Astrocyte (in vitro differentiated cells and primary cell): ENCODE measurements at regions not wholly inside any gene's neighbourhood (a gene's known extent, or its start where the extent isn't known, plus 50 kb on each side); places are given as distances from the start of the nearest gene placed in this dataset.

Experiments
- EZH2 ChIP-seq: IDR thresholded peaks from 2 replicates; pipeline ENCODE4 v1.6.1; 2012; ENCODE audit warnings: mild to moderate bottlenecking, low read length, inconsistent platforms; ENCODE audit not compliant: insufficient read depth
- TF ChIP-seq, protein P1 (sequence below): IDR thresholded peaks from 2 replicates; pipeline ENCODE4 v1.5.1; 2011; ENCODE audit warnings: low read depth, mild to moderate bottlenecking, inconsistent platforms, low read length, moderate library complexity; ENCODE audit not compliant: insufficient read depth

DNA sequence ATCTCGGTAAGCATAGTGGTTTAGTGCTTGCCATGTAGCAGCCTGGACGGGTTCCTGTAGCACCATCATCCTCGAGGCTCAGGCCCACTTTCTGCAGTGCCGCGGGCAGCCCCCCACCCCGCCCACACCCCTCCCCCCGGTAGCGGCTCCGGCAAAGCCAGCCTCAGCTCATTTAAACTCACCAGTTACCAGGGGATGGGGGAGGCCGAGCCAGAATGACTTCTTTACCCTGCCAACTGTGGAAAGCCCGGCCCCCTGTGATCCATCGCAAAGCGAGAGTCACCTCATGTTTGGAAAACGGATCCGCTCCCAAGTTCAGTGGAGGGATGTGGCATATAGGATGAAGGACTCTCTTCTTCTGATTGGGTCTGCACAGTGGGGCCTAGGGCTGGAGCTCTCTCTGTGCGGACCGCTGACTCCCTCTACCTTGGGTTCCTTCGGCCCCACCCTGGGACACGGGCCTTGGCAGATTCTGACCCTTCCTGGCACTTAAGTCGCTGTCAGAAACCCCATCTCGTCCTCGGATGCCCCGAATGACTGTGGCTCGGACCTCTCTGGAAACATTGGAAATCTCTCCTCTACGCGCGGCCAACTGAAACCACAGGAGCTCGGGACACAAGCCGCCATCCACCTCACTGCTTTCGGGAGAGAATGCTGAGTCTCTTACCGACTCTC is 337.8 kb upstream of the DEFB115 start:
- no peak for TF ChIP-seq EZH2
- TF ChIP-seq, protein P1, sequence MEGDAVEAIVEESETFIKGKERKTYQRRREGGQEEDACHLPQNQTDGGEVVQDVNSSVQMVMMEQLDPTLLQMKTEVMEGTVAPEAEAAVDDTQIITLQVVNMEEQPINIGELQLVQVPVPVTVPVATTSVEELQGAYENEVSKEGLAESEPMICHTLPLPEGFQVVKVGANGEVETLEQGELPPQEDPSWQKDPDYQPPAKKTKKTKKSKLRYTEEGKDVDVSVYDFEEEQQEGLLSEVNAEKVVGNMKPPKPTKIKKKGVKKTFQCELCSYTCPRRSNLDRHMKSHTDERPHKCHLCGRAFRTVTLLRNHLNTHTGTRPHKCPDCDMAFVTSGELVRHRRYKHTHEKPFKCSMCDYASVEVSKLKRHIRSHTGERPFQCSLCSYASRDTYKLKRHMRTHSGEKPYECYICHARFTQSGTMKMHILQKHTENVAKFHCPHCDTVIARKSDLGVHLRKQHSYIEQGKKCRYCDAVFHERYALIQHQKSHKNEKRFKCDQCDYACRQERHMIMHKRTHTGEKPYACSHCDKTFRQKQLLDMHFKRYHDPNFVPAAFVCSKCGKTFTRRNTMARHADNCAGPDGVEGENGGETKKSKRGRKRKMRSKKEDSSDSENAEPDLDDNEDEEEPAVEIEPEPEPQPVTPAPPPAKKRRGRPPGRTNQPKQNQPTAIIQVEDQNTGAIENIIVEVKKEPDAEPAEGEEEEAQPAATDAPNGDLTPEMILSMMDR = no peak
